ENCODE measurements at regions not wholly inside any gene's neighbourhood (a gene's known extent, or its start where the extent isn't known, plus 50 kb on each side); places are given as distances from the start of the nearest gene placed in this dataset.

- H3K79me2 ChIP-seq (ENCODE audit: insufficient read depth, low read length): no peaks in the 10 kb centered on the region
- Mint-ChIP-seq H3K4me3 (ENCODE audit: unreplicated experiment) (no peak overlapping the region), H3K36me3 (ENCODE audit: low read depth, unreplicated experiment) (no peaks in the 10 kb centered on the region), H3K4me1 (ENCODE audit: low read depth, unreplicated experiment) (no peaks in the 10 kb centered on the region), H3K9me3 (ENCODE audit: unreplicated experiment) (peaks cover 15% of the 10 kb centered on the region), H3K27ac (ENCODE audit: unreplicated experiment) (no peak overlapping the region), H3K27me3 (ENCODE audit: low read depth, unreplicated experiment) (peaks cover 38% of the 10 kb centered on the region)
- no peak overlapping the region for H3K4me3 ChIP-seq (ENCODE audit: insufficient read depth, low read depth, low read length)
- H2AFZ ChIP-seq (ENCODE audit: low read depth, low read length): no peak overlapping the region
- H3K27me3 ChIP-seq (ENCODE audit: insufficient read depth, low read length): no peaks in the 10 kb centered on the region
- H3K27ac ChIP-seq (ENCODE audit: low read depth, low read length): no peak overlapping the region
- no peak for DNase-seq (ENCODE audit: low read depth)
- H3K4me2 ChIP-seq (ENCODE audit: low read length): no peak overlapping the region
- H4K20me1 ChIP-seq (ENCODE audit: insufficient read depth, low read length): no peaks in the 10 kb centered on the region
- no peak for FAIRE-seq
- TF ChIP-seq CTCF (IDR thresholded peaks at IDR 0.05; ENCODE audit: insufficient read depth, low read depth, low read length) (no peak), EZH2 (IDR thresholded peaks at IDR 0.05; ENCODE audit: insufficient read depth, low read length) (no peak)
- no peaks in the 10 kb centered on the region for H3K36me3 ChIP-seq (ENCODE audit: insufficient read depth, low read length)
- H3K4me1 ChIP-seq (ENCODE audit: insufficient read depth, low read length): no peaks in the 10 kb centered on the region
- no peak overlapping the region for H3K9ac ChIP-seq (ENCODE audit: low read length)
- H3K9me3 ChIP-seq (ENCODE audit: insufficient read depth, low read depth, low read length): no peaks in the 10 kb centered on the region
Observed at GRCh38 chr2:118720866-118721265, 126.6 kb downstream of the EN1 start.

GRCh38 chr2:118718921-118719320 lies 128.5 kb downstream of the EN1 start:
- H3K4me3 Mint-ChIP-seq (ENCODE audit: unreplicated experiment): no peak overlapping the region

More at GRCh38 chr2:118718921-118719320, 128.5 kb downstream of the EN1 start:
- Histone ChIP-seq H3K4me2 (ENCODE audit: low read length) (no peak overlapping the region), H3K36me3 (ENCODE audit: insufficient read depth, low read length) (no peaks in the 10 kb centered on the region), H3K4me3 (ENCODE audit: insufficient read depth, low read depth, low read length) (no peak overlapping the region), H4K20me1 (ENCODE audit: insufficient read depth, low read length) (no peaks in the 10 kb centered on the region), H3K27ac (ENCODE audit: low read depth, low read length) (no peak overlapping the region), H2AFZ (ENCODE audit: low read depth, low read length) (no peak overlapping the region), H3K4me1 (ENCODE audit: insufficient read depth, low read length) (no peaks in the 10 kb centered on the region), H3K9me3 (ENCODE audit: insufficient read depth, low read depth, low read length) (no peaks in the 10 kb centered on the region), H3K79me2 (ENCODE audit: insufficient read depth, low read length) (no peaks in the 10 kb centered on the region), H3K9ac (ENCODE audit: low read length) (no peak overlapping the region), H3K27me3 (ENCODE audit: insufficient read depth, low read length) (no peaks in the 10 kb centered on the region)
- Mint-ChIP-seq H3K36me3 (ENCODE audit: low read depth, unreplicated experiment) (no peaks in the 10 kb centered on the region), H3K4me1 (ENCODE audit: low read depth, unreplicated experiment) (no peaks in the 10 kb centered on the region), H3K27ac (ENCODE audit: unreplicated experiment) (no peak overlapping the region), H3K9me3 (ENCODE audit: unreplicated experiment) (peaks cover 6% of the 10 kb centered on the region), H3K27me3 (ENCODE audit: low read depth, unreplicated experiment) (peaks cover 41% of the 10 kb centered on the region)
- FAIRE-seq (no peak), DNase-seq (ENCODE audit: low read depth) (no peak)
- TF ChIP-seq CTCF (IDR thresholded peaks at IDR 0.05; ENCODE audit: insufficient read depth, low read depth, low read length): no peak
- TF ChIP-seq EZH2 (IDR thresholded peaks at IDR 0.05; ENCODE audit: insufficient read depth, low read length): no peak
